EL (cell line): ENCODE measurements at regions not wholly inside any gene's neighbourhood (a gene's known extent, or its start where the extent isn't known, plus 50 kb on each side); places are given as distances from the start of the nearest gene placed in this dataset.

Source experiments
- DNase-seq: peaks from one replicate; pipeline ENCODE4 v3.0.0-alpha.2; 2016

DNA sequence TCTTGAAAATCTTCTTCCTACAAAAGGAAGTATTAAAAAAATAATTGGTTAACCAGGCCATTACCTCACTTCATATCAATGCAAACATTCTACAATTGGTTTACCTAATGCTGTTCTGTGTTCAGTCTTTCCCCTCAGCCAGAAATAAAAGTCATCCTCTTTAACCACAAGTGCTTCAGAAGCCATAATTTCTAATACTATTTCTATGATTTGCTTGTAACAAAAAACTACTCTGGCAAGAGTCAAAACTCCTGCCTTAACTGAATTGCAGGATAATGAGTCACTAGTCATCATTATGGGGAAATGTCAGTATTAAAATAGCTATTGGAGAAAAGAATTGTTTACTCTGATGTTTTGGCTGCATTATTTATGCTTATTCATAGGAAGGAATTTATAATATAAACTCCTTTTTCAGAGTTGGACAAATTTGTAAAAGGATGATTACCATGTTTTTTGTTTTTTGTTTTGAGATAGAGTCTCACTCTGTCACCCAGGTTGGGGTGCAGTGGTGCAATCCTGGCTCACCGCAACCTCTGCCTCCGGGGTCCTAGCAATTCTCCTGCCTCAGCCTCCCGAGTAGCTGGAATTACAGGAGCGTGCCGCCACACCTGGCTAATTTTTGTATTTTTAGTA, 55.5 kb upstream of the ODAD2 start:
- peak; percentile 96 for DNase-seq

DNA sequence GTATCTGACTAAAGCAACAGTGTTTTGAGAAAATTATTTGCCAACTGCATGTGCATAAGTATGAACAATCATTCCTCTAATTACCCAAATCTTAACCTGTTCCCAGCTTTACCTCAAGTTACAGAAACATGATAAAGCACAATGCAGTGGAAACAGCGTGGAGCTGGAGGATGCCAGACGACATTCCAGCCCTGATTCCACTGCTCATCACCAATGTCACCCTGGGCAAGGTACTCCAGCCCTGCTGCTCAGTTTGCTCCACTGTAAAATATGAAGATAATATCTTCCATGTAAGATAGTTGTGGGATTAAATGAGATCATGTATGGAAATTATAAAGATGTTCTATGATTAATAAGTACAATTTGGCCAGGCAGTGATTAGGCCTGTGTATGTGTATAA, 50.4 kb upstream of the ODAD2 start:
- DNase-seq, result no peak
